IMR-90 (cell line): ENCODE measurements at regions not wholly inside any gene's neighbourhood (a gene's known extent, or its start where the extent isn't known, plus 50 kb on each side); places are given as distances from the start of the nearest gene placed in this dataset.

Source experiments
- ATAC-seq: fragments of 200-7000 bp; cut with Tn5 transposase; 2 replicates; pipeline ENCODE4 v1.9.1; 2020; ENCODE audit warnings: low read depth, mild to moderate bottlenecking, moderate library complexity
- BruUV-seq: library from RNA; stranded (reverse); fragments of 400-500 nt; replicated peaks from 2 replicates; lab custom pipeline; 2021; lab: Mats Ljungman, UMichigan
- CTCF ChIA-PET: fragments of 300-600 bp; formaldehyde crosslinking; extraction: SDS; loops from one replicate; lab custom pipeline; 2021; ENCODE audit warnings: antibody characterized with exemption; lab: Yijun Ruan, JAX
- POLR2A ChIA-PET: fragments of 300-600 bp; sonication (Branson Sonifier 250); formaldehyde crosslinking; loops from one replicate; lab custom pipeline; 2022; ENCODE audit warnings: antibody characterized with exemption; ENCODE audit not compliant: unreplicated experiment; lab: Charles Lee
- DNase-seq: peaks from one replicate; pipeline ENCODE4 v3.0.0; 2013
- H2AFZ ChIP-seq: replicated peaks from 2 replicates; pipeline ENCODE3; 2013; ENCODE audit warnings: low read length, mild to moderate bottlenecking; ENCODE audit not compliant: poor library complexity
- H2AK5ac ChIP-seq: 2 replicates; pipeline ENCODE4 v1.6.1; 2013; ENCODE audit warnings: low read depth, low read length, inconsistent platforms
- H2AK9ac ChIP-seq: replicated peaks from 2 replicates; pipeline ENCODE3; 2013; ENCODE audit warnings: mild to moderate bottlenecking, low read depth, low read length, moderate library complexity; ENCODE audit not compliant: poor library complexity
- H2BK120ac ChIP-seq: 2 replicates; pipeline ENCODE4 v1.6.1; 2013; ENCODE audit warnings: low read depth, low read length, inconsistent platforms
- H2BK15ac ChIP-seq: 3 replicates; pipeline ENCODE4 v1.6.1; 2013; ENCODE audit warnings: low read depth, low read length, inconsistent platforms
- H2BK20ac ChIP-seq: 2 replicates; pipeline ENCODE4 v1.6.1; 2013; ENCODE audit warnings: low read depth, mild to moderate bottlenecking, inconsistent platforms, low read length, moderate library complexity
- H2BK5ac ChIP-seq: 2 replicates; pipeline ENCODE4 v1.6.1; 2013; ENCODE audit warnings: mild to moderate bottlenecking, low read depth, low read length, inconsistent platforms; ENCODE audit not compliant: poor library complexity, severe bottlenecking
- H3K14ac ChIP-seq: replicated peaks from 2 replicates; pipeline ENCODE4 v1.6.1; 2013; ENCODE audit warnings: low read depth, low read length, inconsistent platforms
- H3K18ac ChIP-seq: 2 replicates; pipeline ENCODE4 v1.6.1; 2013; ENCODE audit warnings: low read depth, low read length, control low read depth
- H3K23ac ChIP-seq: 2 replicates; pipeline ENCODE4 v1.6.1; 2013; ENCODE audit warnings: low read depth, low read length, inconsistent platforms
- H3K27ac ChIP-seq: 2 replicates; pipeline ENCODE4 v1.5.1; 2013; ENCODE audit warnings: mild to moderate bottlenecking, control low read depth, low read length; ENCODE audit not compliant: insufficient read depth
- H3K27me3 ChIP-seq: 2 replicates; pipeline ENCODE4 v1.6.1; 2013; ENCODE audit warnings: low read length; ENCODE audit not compliant: control insufficient read depth, insufficient read depth
- H3K36me3 ChIP-seq: 2 replicates; pipeline ENCODE4 v1.6.1; 2013; ENCODE audit warnings: low read length, mixed read lengths; ENCODE audit not compliant: control insufficient read depth, insufficient read depth
- H3K4ac ChIP-seq: 2 replicates; pipeline ENCODE4 v1.6.1; 2013; ENCODE audit warnings: low read depth, low read length, inconsistent platforms
- H3K4me1 ChIP-seq: 2 replicates; pipeline ENCODE4 v1.6.1; 2013; ENCODE audit warnings: low read length, mixed read lengths; ENCODE audit not compliant: control insufficient read depth, insufficient read depth
- H3K4me2 ChIP-seq: 2 replicates; pipeline ENCODE4 v1.6.1; 2013; ENCODE audit warnings: low read depth, mild to moderate bottlenecking, control low read depth, low read length, moderate library complexity
- H3K4me3 ChIP-seq: 2 replicates; pipeline ENCODE4 v1.5.1; 2013; ENCODE audit warnings: low read depth, mild to moderate bottlenecking, control low read depth, low read length, moderate library complexity; ENCODE audit not compliant: insufficient read depth
- H3K56ac ChIP-seq: 2 replicates; pipeline ENCODE4 v1.6.1; 2013; ENCODE audit warnings: low read length, inconsistent platforms; ENCODE audit not compliant: insufficient read depth; ENCODE audit errors: extremely low read depth
- H3K79me1 ChIP-seq, 2 experiments: 2 replicates each; pipeline ENCODE4 v1.6.1; 2013; ENCODE audit warnings: low read length in 2 of 2, inconsistent platforms in 1 of 2, low read depth in 1 of 2
- H3K9ac ChIP-seq: 2 replicates; pipeline ENCODE4 v1.6.1; 2013; ENCODE audit warnings: low read depth, low read length, control low read depth
- H3K9me1 ChIP-seq: 2 replicates; pipeline ENCODE4 v1.6.1; 2013; ENCODE audit warnings: low read length, inconsistent platforms; ENCODE audit not compliant: insufficient read depth
- H3K9me3 ChIP-seq: 2 replicates; pipeline ENCODE4 v1.6.1; 2013; ENCODE audit warnings: low read length; ENCODE audit not compliant: control insufficient read depth, insufficient read depth
- H4K20me1 ChIP-seq: 2 replicates; pipeline ENCODE4 v1.6.1; 2013; ENCODE audit warnings: low read length, inconsistent platforms; ENCODE audit not compliant: insufficient read depth
- H4K5ac ChIP-seq: 2 replicates; pipeline ENCODE4 v1.6.1; 2013; ENCODE audit warnings: mild to moderate bottlenecking, low read depth, low read length, control low read depth
- H4K8ac ChIP-seq, 2 experiments: 2 replicates each; pipeline ENCODE4 v1.6.1; 2013; ENCODE audit warnings: low read depth in 2 of 2, low read length in 2 of 2, control low read depth in 1 of 2, inconsistent platforms in 1 of 2
- H4K91ac ChIP-seq: 2 replicates; pipeline ENCODE4 v1.6.1; 2013; ENCODE audit warnings: low read depth, low read length, inconsistent platforms; ENCODE audit not compliant: insufficient read depth
- BHLHE40 ChIP-seq: fragments of 150-350 bp; IDR thresholded peaks from 2 replicates; pipeline ENCODE4 v1.6.1; 2016; ENCODE audit warnings: mild to moderate bottlenecking, low read depth, low read length
- CHD1 ChIP-seq: IDR thresholded peaks from 2 replicates; pipeline ENCODE4 v1.6.1; 2012; ENCODE audit warnings: low read depth, low read length, improper control_type of control experiment
- MXI1 ChIP-seq: IDR thresholded peaks from 2 replicates; pipeline ENCODE4 v1.6.1; 2012; ENCODE audit warnings: low read depth, mild to moderate bottlenecking, low read length, moderate library complexity, borderline replicate concordance
- RAD21 ChIP-seq: IDR thresholded peaks from 2 replicates; pipeline ENCODE4 v1.6.1; 2012; ENCODE audit warnings: low read length, improper control_type of control experiment
- WGBS, 2 experiments: methylation state at CpG; one replicate each; pipeline versions ENCODE4 v1.1.5 to v1.1.7; 2013; ENCODE audit warnings: missing lambda C conversion rate in 2 of 2; ENCODE audit not compliant: insufficient read length in 1 of 2; ENCODE audit errors: extremely low coverage in 2 of 2; 5-methylcytosine and 5-hydroxymethylcytosine counted together
- dilution Hi-C: fragments of 300-500 bp; cut with HindIII; formaldehyde crosslinking; loops from one replicate; pipeline ENCODE4 v1.14.3; 2018; ENCODE audit warnings: low sequenced_read_pairs; ENCODE audit not compliant: unreplicated experiment
- in situ Hi-C: fragments of 300-500 bp; cut with MboI; formaldehyde crosslinking; loops from 3 replicates; pipeline ENCODE4 v1.14.3; 2019; ENCODE audit warnings: low sequenced_read_pairs, inconsistent platforms, mixed read lengths
- intact Hi-C: fragments of 100-400 bp; cut with micrococcal nuclease; formaldehyde crosslinking; loops from 2 replicates; pipeline ENCODE4 v1.10.0; 2022
- TF ChIP-seq, protein P1 (sequence below): fragments of 150-350 bp; IDR thresholded peaks from 2 replicates; pipeline ENCODE4 v1.6.1; 2017; ENCODE audit warnings: mild to moderate bottlenecking, antibody characterized with exemption, low read length, low read depth
- TF ChIP-seq, protein P2 (sequence below): conservative IDR thresholded peaks from 2 replicates; pipeline ENCODE4 v1.5.1; 2012; ENCODE audit warnings: mild to moderate bottlenecking, low read depth, low read length, improper control_type of control experiment

DNA sequence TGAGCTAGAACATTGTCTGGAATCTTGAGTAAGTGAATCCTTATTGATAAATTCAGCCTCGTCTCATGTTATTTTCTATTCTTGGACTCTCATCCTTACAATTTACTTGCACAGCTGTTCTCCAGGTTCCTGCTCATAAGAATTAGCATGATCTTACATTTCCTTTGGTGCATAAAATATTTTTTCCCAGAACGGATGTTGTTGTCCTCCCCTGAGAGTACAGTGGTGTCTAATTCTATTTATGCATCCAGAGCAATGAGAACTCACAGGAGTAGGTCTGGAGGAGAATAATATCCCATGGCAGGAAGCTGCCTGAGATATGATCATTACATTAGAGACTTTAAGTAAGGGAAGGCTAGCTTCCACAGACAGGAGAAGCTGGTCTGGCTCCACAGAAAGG is 178.4 kb upstream of the MAST4 start:
- Histone ChIP-seq H3K9ac (no peak overlapping the region), H2BK20ac (no peak overlapping the region), H3K4me1 (no peaks in the 10 kb centered on the region), H3K18ac (no peak overlapping the region), H3K4me2 (no peak overlapping the region), H2BK15ac (no peak overlapping the region), H4K91ac (no peak overlapping the region), H3K79me1 (no peaks in the 10 kb centered on the region), H2BK5ac (no peak overlapping the region), H2AFZ (no peak overlapping the region), H3K27me3 (no peaks in the 10 kb centered on the region), H2BK120ac (no peak overlapping the region), H2AK5ac (no peak overlapping the region), H3K36me3 (no peaks in the 10 kb centered on the region), H4K8ac (no peak overlapping the region), H3K9me3 (no peaks in the 10 kb centered on the region), H3K56ac (no peak overlapping the region), H3K9me1 (no peaks in the 10 kb centered on the region), H3K27ac (no peak overlapping the region), H3K4me3 (no peak overlapping the region), H2AK9ac (no peak overlapping the region), H3K4ac (no peak overlapping the region), H4K20me1 (no peaks in the 10 kb centered on the region), H4K5ac (no peak overlapping the region), H3K23ac (no peak overlapping the region), H3K14ac (no peak overlapping the region)
- ChIA-PET CTCF (no interaction called here), POLR2A (no interaction called here)
- ATAC-seq: no peak
- dilution Hi-C loops (no loop called here), in situ Hi-C loops (no loop called here), intact Hi-C loops (no loop called here)
- DNase-seq: no peak
- TF ChIP-seq, protein P1, sequence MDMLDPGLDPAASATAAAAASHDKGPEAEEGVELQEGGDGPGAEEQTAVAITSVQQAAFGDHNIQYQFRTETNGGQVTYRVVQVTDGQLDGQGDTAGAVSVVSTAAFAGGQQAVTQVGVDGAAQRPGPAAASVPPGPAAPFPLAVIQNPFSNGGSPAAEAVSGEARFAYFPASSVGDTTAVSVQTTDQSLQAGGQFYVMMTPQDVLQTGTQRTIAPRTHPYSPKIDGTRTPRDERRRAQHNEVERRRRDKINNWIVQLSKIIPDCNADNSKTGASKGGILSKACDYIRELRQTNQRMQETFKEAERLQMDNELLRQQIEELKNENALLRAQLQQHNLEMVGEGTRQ: no peak
- TF ChIP-seq RAD21: no peak
- no peak for TF ChIP-seq BHLHE40
- TF ChIP-seq MXI1: no peak
- TF ChIP-seq CHD1: no peak
- TF ChIP-seq, protein P2, sequence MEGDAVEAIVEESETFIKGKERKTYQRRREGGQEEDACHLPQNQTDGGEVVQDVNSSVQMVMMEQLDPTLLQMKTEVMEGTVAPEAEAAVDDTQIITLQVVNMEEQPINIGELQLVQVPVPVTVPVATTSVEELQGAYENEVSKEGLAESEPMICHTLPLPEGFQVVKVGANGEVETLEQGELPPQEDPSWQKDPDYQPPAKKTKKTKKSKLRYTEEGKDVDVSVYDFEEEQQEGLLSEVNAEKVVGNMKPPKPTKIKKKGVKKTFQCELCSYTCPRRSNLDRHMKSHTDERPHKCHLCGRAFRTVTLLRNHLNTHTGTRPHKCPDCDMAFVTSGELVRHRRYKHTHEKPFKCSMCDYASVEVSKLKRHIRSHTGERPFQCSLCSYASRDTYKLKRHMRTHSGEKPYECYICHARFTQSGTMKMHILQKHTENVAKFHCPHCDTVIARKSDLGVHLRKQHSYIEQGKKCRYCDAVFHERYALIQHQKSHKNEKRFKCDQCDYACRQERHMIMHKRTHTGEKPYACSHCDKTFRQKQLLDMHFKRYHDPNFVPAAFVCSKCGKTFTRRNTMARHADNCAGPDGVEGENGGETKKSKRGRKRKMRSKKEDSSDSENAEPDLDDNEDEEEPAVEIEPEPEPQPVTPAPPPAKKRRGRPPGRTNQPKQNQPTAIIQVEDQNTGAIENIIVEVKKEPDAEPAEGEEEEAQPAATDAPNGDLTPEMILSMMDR: no peak
- no CpG with 5 or more reads among the region's 2 CpGs for WGBS, 2 experiments
- BruUV-seq: no TSS peak
